GM18505 (cell line): ENCODE measurements at regions not wholly inside any gene's neighbourhood (a gene's known extent, or its start where the extent isn't known, plus 50 kb on each side); places are given as distances from the start of the nearest gene placed in this dataset.
"Not testable (repeated sequence)": the region's sequence is repeated elsewhere in the genome, so short reads cannot be mapped to it uniquely, and the experiment has no call there.

Experiments used
- ATAC-seq: cut with Tn5 transposase; IDR thresholded peaks from one replicate; pipeline ENCODE4 v1.9.1; 2021; ENCODE audit not compliant: unreplicated experiment
- POLR2A ChIP-seq: IDR thresholded peaks from 4 replicates; pipeline ENCODE4 v1.6.1; 2011; ENCODE audit warnings: borderline replicate concordance; ENCODE audit not compliant: insufficient read depth, insufficient read length; ENCODE audit errors: extremely low read depth

- not testable (repeated sequence) for ATAC-seq
Observed at GRCh38 chr12:116327992-116328391, 50.5 kb upstream of the MED13L start.

- TF ChIP-seq POLR2A: no peak
- ATAC-seq: no peak
Observed at GRCh38 chr12:116331876-116332275, 54.4 kb upstream of the MED13L start.

- no peak for ATAC-seq
- TF ChIP-seq POLR2A: no peak
Observed at GRCh38 chr12:116332705-116333380, 55.4 kb upstream of the MED13L start.

GRCh38 chr12:116333402-116333801, 55.9 kb upstream of the MED13L start:
- no peak for TF ChIP-seq POLR2A
- ATAC-seq: no peak

DNA sequence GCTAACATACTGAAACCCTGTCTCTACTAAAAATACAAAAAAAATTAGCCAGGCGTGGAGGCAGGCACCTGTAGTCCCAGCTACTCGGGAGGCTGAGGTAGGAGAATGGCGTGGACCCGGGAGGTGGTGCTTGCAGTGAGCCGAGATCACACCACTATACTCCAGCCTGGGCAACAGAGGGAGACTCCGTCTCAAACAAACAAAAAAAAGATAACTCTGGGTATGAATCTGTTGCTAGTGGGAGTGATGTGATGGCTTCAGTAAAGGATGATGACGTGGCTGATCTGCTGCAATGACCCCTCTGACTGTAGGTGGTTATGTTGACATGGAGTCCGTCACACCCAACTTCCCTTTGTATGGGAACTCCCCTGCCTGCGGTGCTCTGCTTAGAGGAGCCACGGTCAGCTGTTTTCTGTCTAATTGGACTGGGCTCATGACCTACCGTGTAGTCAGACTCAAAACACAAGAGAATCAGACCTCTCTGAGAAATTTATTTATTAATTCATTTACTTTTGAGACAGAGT, 59.1 kb upstream of the MED13L start:
- ATAC-seq: peak; percentile 75
- TF ChIP-seq POLR2A: no peak

DNA sequence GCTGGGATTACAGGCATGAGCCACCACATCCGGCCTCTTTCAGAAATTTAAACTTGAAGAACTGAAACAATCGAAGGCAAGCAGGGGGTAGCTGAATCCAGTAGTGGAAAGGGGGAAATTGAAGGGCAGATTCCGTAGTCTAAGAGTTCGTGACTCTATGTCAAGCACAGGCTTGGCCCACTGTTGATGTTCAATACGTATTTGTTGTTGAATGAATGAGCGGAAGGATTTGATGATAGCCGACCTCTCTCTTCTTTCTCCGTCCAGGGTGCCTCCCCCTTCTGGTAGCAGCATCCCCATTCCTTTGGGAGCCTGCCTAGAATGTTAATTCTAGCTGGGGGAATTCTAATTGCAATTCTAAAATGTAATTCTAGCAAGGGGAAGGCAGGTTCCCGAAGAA, 59.8 kb upstream of the MED13L start:
- ATAC-seq: no peak
- TF ChIP-seq POLR2A: no peak

DNA sequence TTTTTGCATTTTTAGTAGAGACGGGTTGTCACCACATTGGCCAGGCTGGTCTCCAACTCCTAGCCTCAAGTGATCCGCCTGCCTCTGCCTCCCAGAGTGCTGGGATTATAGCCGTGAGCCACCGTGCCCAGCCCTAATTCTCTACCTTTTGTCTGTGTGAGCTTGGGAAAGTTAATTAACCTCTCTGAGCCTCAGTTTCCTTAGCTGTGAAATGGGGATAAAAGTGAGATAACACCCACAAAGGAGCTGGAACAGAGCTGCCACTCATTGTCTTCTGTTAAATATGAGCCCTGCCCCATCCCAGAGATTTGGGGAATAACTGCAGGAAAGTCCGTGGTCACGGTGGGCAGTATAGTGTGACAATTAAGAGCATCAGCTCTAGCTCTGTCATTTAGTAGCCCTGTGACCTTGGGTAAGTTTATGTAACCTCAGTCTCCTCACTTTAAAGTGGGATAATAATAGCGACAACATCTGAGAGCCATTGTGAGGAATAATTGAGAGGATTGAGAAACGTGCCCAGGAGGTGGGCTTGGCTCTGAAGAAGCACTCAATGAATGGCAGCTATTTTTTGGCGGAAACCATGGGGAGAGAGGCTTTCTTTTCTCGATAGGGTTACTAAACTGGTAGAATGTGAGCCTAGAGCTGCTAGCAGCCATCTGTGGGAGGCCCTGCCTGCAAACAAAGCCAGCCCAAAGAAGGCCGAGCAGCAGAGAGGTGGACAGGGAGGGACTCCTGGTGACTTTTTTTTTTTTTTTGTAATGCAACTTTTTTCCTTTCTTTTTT, 60.8 kb upstream of the MED13L start:
- TF ChIP-seq POLR2A: no peak
- ATAC-seq: no peak

DNA sequence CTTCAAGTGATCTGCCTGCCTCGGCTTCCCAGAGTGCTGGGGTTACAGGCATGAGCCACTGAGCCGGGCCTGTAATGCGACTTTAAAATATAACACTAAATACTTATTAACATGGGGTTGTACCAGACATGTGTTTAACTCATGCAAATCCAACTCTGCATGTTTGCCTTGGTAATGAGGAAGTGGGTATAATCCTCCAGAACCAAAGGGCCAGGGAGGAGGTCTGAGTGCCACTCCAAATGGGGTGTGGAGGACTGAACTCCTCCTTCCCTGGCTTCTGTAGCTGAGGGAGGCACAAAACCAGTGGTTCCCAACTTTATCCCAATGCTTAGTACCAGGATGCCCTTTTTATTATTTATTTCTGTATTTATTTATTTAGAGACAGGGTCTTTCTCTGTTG, 61.6 kb upstream of the MED13L start:
- no peak for ATAC-seq

DNA sequence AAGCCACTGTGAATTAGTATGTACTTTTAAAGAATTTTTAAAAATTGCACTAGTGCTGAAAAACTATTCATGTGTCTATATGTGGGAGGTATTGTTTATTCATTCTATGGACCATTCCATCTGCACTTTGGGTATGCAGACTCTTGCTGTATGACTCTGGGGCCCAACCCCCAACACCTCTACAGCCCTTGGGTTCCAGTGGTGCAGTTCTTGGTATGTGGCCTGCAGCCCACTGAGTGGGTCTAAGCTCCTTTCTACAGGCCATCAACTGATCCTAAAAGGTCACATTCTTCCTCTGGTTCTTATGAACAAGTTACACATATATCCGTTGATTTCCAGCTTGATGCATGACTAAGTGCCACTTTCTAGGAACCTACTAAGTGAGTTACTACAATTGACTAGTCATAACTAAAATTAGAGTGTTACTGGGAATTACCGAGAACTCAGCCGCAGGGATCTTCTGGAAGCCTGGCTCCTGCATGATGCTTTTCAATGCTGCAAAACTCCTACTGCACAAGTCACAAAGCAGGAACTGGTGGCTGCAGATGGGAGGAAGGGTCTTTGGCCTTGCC, 62.4 kb upstream of the MED13L start:
- no peak for TF ChIP-seq POLR2A
- no peak for ATAC-seq

More for the DNA sequence above, 61.6 kb upstream of the MED13L start:
- TF ChIP-seq POLR2A: no peak

- no peak for ATAC-seq
- no peak for TF ChIP-seq POLR2A
Observed at GRCh38 chr12:116343331-116343884, 65.9 kb upstream of the MED13L start.

GRCh38 chr12:116346222-116346621, 68.7 kb upstream of the MED13L start:
- no peak for ATAC-seq
- TF ChIP-seq POLR2A: no peak

GRCh38 chr12:116346741-116347140, 69.2 kb upstream of the MED13L start:
- ATAC-seq: no peak
- TF ChIP-seq POLR2A: no peak

- TF ChIP-seq POLR2A: no peak
- ATAC-seq: no peak
Observed at GRCh38 chr12:116347265-116347664, 69.8 kb upstream of the MED13L start.

GRCh38 chr12:116352315-116352835, 74.9 kb upstream of the MED13L start:
- no peak for ATAC-seq
- TF ChIP-seq POLR2A: no peak

DNA sequence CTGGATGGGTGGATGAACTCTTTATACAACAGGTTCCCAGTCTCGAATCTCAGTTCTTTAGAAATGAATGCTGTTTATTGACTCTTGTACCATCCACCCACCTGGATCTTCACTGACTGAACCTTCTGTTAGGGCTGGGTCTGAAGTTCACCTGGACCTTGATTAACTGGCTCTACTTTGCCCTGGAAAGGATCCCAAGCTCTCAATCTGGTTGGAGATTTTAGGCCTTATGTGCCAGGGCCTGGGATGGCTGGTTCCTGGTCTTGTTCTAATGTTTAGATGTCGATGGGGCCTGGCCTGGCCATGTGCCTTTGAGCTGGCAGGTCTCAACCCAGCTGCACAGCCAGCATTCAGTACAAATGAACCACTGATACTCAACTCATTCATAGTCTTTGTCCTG, 76.5 kb upstream of the MED13L start:
- no peak for ATAC-seq
- TF ChIP-seq POLR2A: no peak
